Progenitor cell of endocrine pancreas (in vitro differentiated cells): ENCODE measurements at regions not wholly inside any gene's neighbourhood (a gene's known extent, or its start where the extent isn't known, plus 50 kb on each side); places are given as distances from the start of the nearest gene placed in this dataset.
A peak's percentile ranks its signal among the peaks of the same experiment; 100 is the strongest.

ENCODE experiments used
- DNase-seq: peaks from one replicate; pipeline ENCODE4 v3.0.0; 2021; ENCODE audit warnings: low spot score; ENCODE audit not compliant: unreplicated experiment
- H3K27ac Mint-ChIP-seq: 2 replicates; pipeline ENCODE4 v1.8.0; 2021; ENCODE audit warnings: mild to moderate bottlenecking, moderate library complexity, mixed read lengths
- H3K27me3 Mint-ChIP-seq: 2 replicates; pipeline ENCODE4 v1.8.0; 2021; ENCODE audit warnings: mixed read lengths
- H3K36me3 Mint-ChIP-seq: 2 replicates; pipeline ENCODE4 v1.8.0; 2022; ENCODE audit warnings: mixed read lengths; ENCODE audit not compliant: insufficient read depth
- H3K4me1 Mint-ChIP-seq: 2 replicates; pipeline ENCODE4 v1.8.0; 2021; ENCODE audit warnings: low read depth, mixed read lengths
- H3K4me3 Mint-ChIP-seq: 2 replicates; pipeline ENCODE4 v1.8.0; 2021; ENCODE audit warnings: low read depth, mild to moderate bottlenecking, moderate library complexity, mixed read lengths
- H3K9me3 Mint-ChIP-seq: 2 replicates; pipeline ENCODE4 v1.8.0; 2021; ENCODE audit warnings: low read depth, mixed read lengths
- CTCF ChIP-seq: fragments of 200-600 bp; sonication (generic); IDR thresholded peaks from one replicate; pipeline ENCODE4 v1.5.0; 2021; ENCODE audit warnings: antibody characterized with exemption, mild to moderate bottlenecking; ENCODE audit not compliant: unreplicated experiment

DNA sequence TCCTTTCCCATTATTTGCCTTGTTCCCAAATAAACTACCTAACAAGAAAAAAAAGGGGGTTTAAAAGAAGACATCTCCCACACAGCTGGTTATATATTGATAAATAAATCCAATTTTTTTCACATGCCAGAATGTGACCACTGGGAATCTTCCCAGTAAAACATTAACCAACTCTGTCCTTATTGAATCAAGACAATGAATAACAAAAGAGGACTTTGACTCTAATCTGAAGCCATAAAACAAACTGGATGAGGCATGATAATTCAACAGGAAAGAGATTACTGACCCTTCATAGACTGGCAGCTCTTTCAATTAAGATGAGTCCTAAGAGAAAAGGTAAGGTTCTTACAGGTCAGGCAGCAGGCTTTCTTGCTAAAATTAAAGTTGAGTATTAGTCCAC, 165.8 kb upstream of the CDH6 start:
- Mint-ChIP-seq H3K4me3 (no peak overlapping the region), H3K27ac (peak overlapping the region; percentile 56)

GRCh38 chr5:31023105-31023504, 170.4 kb upstream of the CDH6 start:
- no peak overlapping the region for H3K4me3 Mint-ChIP-seq
- H3K36me3 Mint-ChIP-seq: peaks cover 3% of the 10 kb centered on the region
- H3K9me3 Mint-ChIP-seq: peaks cover 7% of the 10 kb centered on the region
- no peak for TF ChIP-seq CTCF
- DNase-seq: no peak
- H3K4me1 Mint-ChIP-seq: peaks cover 31% of the 10 kb centered on the region
- no peak overlapping the region for H3K27ac Mint-ChIP-seq
- no peaks in the 10 kb centered on the region for H3K27me3 Mint-ChIP-seq

More for the DNA sequence above, 165.8 kb upstream of the CDH6 start:
- Mint-ChIP-seq H3K4me1 (peaks cover 20% of the 10 kb centered on the region), H3K36me3 (peaks cover 2% of the 10 kb centered on the region), H3K9me3 (peaks cover 9% of the 10 kb centered on the region), H3K27me3 (no peaks in the 10 kb centered on the region)
- no peak for TF ChIP-seq CTCF
- no peak for DNase-seq

DNA sequence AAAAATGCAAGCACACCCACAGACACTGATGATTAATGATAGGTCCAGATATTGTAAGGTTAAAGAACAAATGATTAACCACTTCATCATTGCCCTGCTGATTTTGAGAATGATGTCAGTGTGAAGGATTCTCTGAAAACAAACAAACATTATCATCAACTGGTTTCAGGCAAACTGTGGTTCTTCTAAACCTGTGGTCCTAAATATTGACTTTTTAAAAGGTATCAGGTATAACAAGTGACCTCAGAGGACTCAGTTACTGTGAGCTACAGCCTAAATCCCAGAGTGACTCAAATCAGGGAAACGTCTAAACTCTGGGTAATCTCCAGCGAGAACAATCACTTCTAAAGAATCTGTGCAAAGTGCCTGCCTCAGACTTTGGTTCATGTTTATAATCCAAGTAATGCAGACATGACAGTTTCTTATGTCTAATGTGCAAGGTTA, 172.3 kb upstream of the CDH6 start:
- Mint-ChIP-seq H3K27me3 (no peaks in the 10 kb centered on the region), H3K36me3 (peaks cover 3% of the 10 kb centered on the region), H3K27ac (peak overlapping the region; percentile 89), H3K4me3 (no peak overlapping the region), H3K9me3 (peaks cover 12% of the 10 kb centered on the region), H3K4me1 (peaks cover 33% of the 10 kb centered on the region)
- TF ChIP-seq CTCF: no peak
- no peak for DNase-seq

DNA sequence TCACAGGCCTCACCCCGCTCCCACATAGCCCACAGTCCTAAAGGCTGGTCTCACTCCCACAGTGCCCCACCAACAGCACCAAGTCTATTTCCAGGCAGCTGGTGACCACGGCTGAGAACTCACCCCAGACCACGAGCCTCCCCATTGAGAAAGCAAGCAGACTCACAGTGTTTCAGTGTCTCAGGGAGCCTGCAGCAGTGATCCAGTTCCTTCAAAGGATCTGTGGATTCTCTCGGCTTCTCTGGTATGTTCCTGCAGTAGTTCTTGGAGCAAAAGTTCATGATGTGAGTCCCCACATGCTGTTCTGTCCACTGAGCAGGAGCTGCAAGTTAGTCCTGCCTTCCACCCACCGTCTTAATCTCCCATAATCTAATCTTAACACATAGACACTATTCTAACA, 185.3 kb upstream of the CDH6 start:
- Mint-ChIP-seq H3K27ac (no peak overlapping the region), H3K9me3 (peaks cover 35% of the 10 kb centered on the region), H3K4me1 (no peaks in the 10 kb centered on the region), H3K36me3 (peaks cover 1% of the 10 kb centered on the region), H3K4me3 (no peak overlapping the region), H3K27me3 (no peaks in the 10 kb centered on the region)
- DNase-seq: no peak
- no peak for TF ChIP-seq CTCF

- H3K36me3 Mint-ChIP-seq: peaks cover 1% of the 10 kb centered on the region
- H3K4me3 Mint-ChIP-seq: no peak overlapping the region
- no peaks in the 10 kb centered on the region for H3K27me3 Mint-ChIP-seq
- H3K9me3 Mint-ChIP-seq: peaks cover 39% of the 10 kb centered on the region
- TF ChIP-seq CTCF: no peak
- H3K27ac Mint-ChIP-seq: no peak overlapping the region
- no peak for DNase-seq
- H3K4me1 Mint-ChIP-seq: no peaks in the 10 kb centered on the region
These were observed 185.8 kb upstream of the CDH6 start for GRCh38 chr5:31007672-31008071.
